ENCODE measurements at regions not wholly inside any gene's neighbourhood (a gene's known extent, or its start where the extent isn't known, plus 50 kb on each side); places are given as distances from the start of the nearest gene placed in this dataset.

GRCh38 chr5:3789519-3790193 lies 194.0 kb downstream of the IRX1 start:
- in situ Hi-C loops (cut with HindIII; ENCODE audit: low pct_unique_long_range_greater_than_20kb, low sequenced_read_pairs) = no loop called here
- DNase-seq (ENCODE audit: low read depth, low spot score) = no peak

- DNase-seq (ENCODE audit: low read depth, low spot score) = no peak
- in situ Hi-C loops (cut with HindIII; ENCODE audit: low pct_unique_long_range_greater_than_20kb, low sequenced_read_pairs) = no loop called here
These were observed 197.5 kb downstream of the IRX1 start for GRCh38 chr5:3793162-3793561.

- in situ Hi-C loops (cut with HindIII; ENCODE audit: low pct_unique_long_range_greater_than_20kb, low sequenced_read_pairs) = no loop called here
- DNase-seq (ENCODE audit: low read depth, low spot score) = no peak
These were observed 199.0 kb downstream of the IRX1 start for GRCh38 chr5:3794611-3795010.

- in situ Hi-C loops (cut with HindIII; ENCODE audit: low pct_unique_long_range_greater_than_20kb, low sequenced_read_pairs) = no loop called here
- no peak for DNase-seq (ENCODE audit: low read depth, low spot score)
These were observed 201.1 kb downstream of the IRX1 start for GRCh38 chr5:3796736-3797135.

- no peak for DNase-seq (ENCODE audit: low read depth, low spot score)
- in situ Hi-C loops (cut with HindIII; ENCODE audit: low pct_unique_long_range_greater_than_20kb, low sequenced_read_pairs) = no loop called here
These were observed 206.3 kb downstream of the IRX1 start for GRCh38 chr5:3801967-3802366.

GRCh38 chr5:3809455-3809854 lies 213.8 kb downstream of the IRX1 start:
- DNase-seq (ENCODE audit: low read depth, low spot score) = no peak
- in situ Hi-C loops (cut with HindIII; ENCODE audit: low pct_unique_long_range_greater_than_20kb, low sequenced_read_pairs) = no loop called here

- DNase-seq (ENCODE audit: low read depth, low spot score) = no peak
- in situ Hi-C loops (cut with HindIII; ENCODE audit: low pct_unique_long_range_greater_than_20kb, low sequenced_read_pairs) = no loop called here
These were observed 215.5 kb downstream of the IRX1 start for GRCh38 chr5:3811116-3811515.

- in situ Hi-C loops (cut with HindIII; ENCODE audit: low pct_unique_long_range_greater_than_20kb, low sequenced_read_pairs) = no loop called here
- no peak for DNase-seq (ENCODE audit: low read depth, low spot score)
These were observed 223.0 kb downstream of the IRX1 start for GRCh38 chr5:3818624-3819023.

GRCh38 chr5:3825531-3826451 lies 230.2 kb downstream of the IRX1 start:
- DNase-seq (ENCODE audit: low read depth, low spot score) = no peak
- in situ Hi-C loops (cut with HindIII; ENCODE audit: low pct_unique_long_range_greater_than_20kb, low sequenced_read_pairs) = no loop called here

- in situ Hi-C loops (cut with HindIII; ENCODE audit: low pct_unique_long_range_greater_than_20kb, low sequenced_read_pairs) = no loop called here
- DNase-seq (ENCODE audit: low read depth, low spot score) = no peak
These were observed 232.0 kb downstream of the IRX1 start for GRCh38 chr5:3827624-3828023.

GRCh38 chr5:3828761-3829160 lies 233.1 kb downstream of the IRX1 start:
- DNase-seq (ENCODE audit: low read depth, low spot score) = no peak
- in situ Hi-C loops (cut with HindIII; ENCODE audit: low pct_unique_long_range_greater_than_20kb, low sequenced_read_pairs) = no loop called here

GRCh38 chr5:3833566-3833965 lies 237.9 kb downstream of the IRX1 start:
- in situ Hi-C loops (cut with HindIII; ENCODE audit: low pct_unique_long_range_greater_than_20kb, low sequenced_read_pairs) = no loop called here
- DNase-seq (ENCODE audit: low read depth, low spot score) = no peak

GRCh38 chr5:3835811-3836210 lies 240.2 kb downstream of the IRX1 start:
- in situ Hi-C loops (cut with HindIII; ENCODE audit: low pct_unique_long_range_greater_than_20kb, low sequenced_read_pairs) = no loop called here
- no peak for DNase-seq (ENCODE audit: low read depth, low spot score)

- no peak for DNase-seq (ENCODE audit: low read depth, low spot score)
- in situ Hi-C loops (cut with HindIII; ENCODE audit: low pct_unique_long_range_greater_than_20kb, low sequenced_read_pairs) = no loop called here
These were observed 240.9 kb downstream of the IRX1 start for GRCh38 chr5:3836528-3836927.

- in situ Hi-C loops (cut with HindIII; ENCODE audit: low pct_unique_long_range_greater_than_20kb, low sequenced_read_pairs) = no loop called here
These were observed 241.9 kb downstream of the IRX1 start for GRCh38 chr5:3837506-3837905.

GRCh38 chr5:3839151-3839550 lies 243.5 kb downstream of the IRX1 start:
- DNase-seq (ENCODE audit: low read depth, low spot score) = no peak
- in situ Hi-C loops (cut with HindIII; ENCODE audit: low pct_unique_long_range_greater_than_20kb, low sequenced_read_pairs) = no loop called here

More at GRCh38 chr5:3837506-3837905, 241.9 kb downstream of the IRX1 start:
- no peak for DNase-seq (ENCODE audit: low read depth, low spot score)

- in situ Hi-C loops (cut with HindIII; ENCODE audit: low pct_unique_long_range_greater_than_20kb, low sequenced_read_pairs) = no loop called here
- no peak for DNase-seq (ENCODE audit: low read depth, low spot score)
These were observed 247.0 kb downstream of the IRX1 start for GRCh38 chr5:3842591-3842990.

- in situ Hi-C loops (cut with HindIII; ENCODE audit: low pct_unique_long_range_greater_than_20kb, low sequenced_read_pairs) = no loop called here
These were observed 248.1 kb downstream of the IRX1 start for GRCh38 chr5:3843706-3844105.

GRCh38 chr5:3844266-3844665 lies 248.6 kb downstream of the IRX1 start:
- in situ Hi-C loops (cut with HindIII; ENCODE audit: low pct_unique_long_range_greater_than_20kb, low sequenced_read_pairs) = no loop called here
- DNase-seq (ENCODE audit: low read depth, low spot score) = no peak

More at GRCh38 chr5:3843706-3844105, 248.1 kb downstream of the IRX1 start:
- DNase-seq (ENCODE audit: low read depth, low spot score) = no peak

Measured in SK-MEL-5 (cell line).